T47D (cell line): ENCODE measurements at regions not wholly inside any gene's neighbourhood (a gene's known extent, or its start where the extent isn't known, plus 50 kb on each side); places are given as distances from the start of the nearest gene placed in this dataset.

Source experiments
- DNase-seq, 2 experiments: peaks; one replicate each; pipeline versions ENCODE4 v3.0.0 to v3.0.0-alpha.2; 2011 to 2012; ENCODE audit warnings: low read depth in 1 of 2, low spot score in 1 of 2
- JUND ChIP-seq: IDR thresholded peaks from 2 replicates; pipeline ENCODE4 v1.6.1; 2012; ENCODE audit warnings: low read depth
- in situ Hi-C: cut with HindIII; loops from 2 replicates; pipeline ENCODE4 v1.10.0; 2016; ENCODE audit warnings: low sequenced_read_pairs, low pct_unique_long_range_greater_than_20kb

DNA sequence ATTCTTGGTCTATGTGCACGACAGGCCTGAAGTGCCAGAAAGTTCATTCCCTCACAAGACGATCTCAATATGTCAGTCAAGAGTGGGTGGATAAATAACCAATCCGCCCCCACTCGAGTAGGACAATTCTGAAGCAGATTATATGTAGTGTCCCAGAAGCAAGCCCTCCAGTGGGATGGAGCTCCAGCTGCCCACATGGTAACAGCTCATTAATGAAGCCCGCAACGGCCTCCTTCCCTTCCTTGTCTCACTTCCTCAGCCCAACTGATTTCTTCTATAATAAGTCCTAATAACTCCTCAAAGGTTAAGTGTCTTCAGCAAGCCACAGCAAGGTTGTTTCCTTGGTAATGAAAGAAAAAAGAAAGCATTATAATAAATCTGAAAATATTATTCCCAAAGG is 82.1 kb upstream of the F13A1 start:
- no peak for DNase-seq
- TF ChIP-seq JUND = no peak
- in situ Hi-C loops = no loop called here

- in situ Hi-C loops = no loop called here
- DNase-seq = no peak
- TF ChIP-seq JUND = no peak
These were observed 84.6 kb upstream of the F13A1 start for GRCh38 chr6:6405031-6405430.

DNA sequence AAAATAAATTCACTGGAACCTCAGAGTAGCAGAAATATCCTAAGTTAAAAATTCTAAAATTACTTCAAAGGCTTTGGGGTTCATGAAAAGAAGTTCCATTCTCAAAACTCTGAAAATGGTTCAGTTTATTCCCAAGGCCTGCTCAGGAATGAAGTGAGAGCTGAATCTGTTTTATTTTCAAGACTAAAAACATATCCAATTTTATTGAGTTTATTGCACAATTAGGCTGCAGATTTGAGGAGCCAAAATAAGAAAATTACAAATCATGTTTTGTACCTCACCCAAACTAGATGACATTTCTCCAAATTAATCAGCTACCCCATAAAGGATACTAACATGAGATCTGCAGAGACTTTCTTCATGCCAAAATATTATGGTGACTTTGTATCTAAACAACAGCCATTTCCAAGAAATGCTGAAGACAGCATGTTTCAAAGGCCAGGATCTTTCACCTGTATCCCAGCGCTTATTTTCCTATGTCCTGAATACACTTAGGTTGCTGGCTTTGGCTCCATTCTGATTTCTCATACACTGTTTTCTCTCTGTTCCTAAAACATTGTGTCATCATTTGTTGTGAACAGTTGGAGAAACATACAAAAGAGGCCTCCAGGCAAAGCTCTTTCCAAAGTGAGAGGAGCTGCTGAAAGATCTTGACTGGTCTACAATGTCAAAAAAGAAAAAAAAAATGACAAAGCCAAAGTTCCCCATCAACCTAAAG is 85.7 kb upstream of the F13A1 start:
- in situ Hi-C loops = no loop called here
- TF ChIP-seq JUND = no peak
- no peak for DNase-seq

DNA sequence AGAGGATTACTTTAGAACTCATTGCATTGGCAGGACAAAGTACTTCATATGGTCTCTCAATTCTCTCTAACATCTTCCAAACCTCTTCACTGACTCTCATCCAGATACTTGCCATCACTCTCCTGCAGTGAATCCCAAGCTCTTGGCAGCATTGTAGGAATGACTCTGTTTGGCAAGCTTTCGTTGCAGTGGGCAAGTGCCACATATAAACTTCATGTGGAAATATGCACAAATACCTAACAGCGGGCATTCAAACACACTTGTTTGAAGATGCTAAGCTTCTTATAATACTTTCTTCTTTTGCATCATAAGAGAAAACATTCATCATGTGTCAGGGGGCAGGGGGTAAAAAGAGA is 86.2 kb upstream of the F13A1 start:
- TF ChIP-seq JUND = no peak
- in situ Hi-C loops = no loop called here
- no peak for DNase-seq

GRCh38 chr6:6407071-6407741 is 86.7 kb upstream of the F13A1 start:
- in situ Hi-C loops = no loop called here
- DNase-seq = no peak
- no peak for TF ChIP-seq JUND

GRCh38 chr6:6409397-6410030 is 89.1 kb upstream of the F13A1 start:
- no peak for TF ChIP-seq JUND
- DNase-seq = peak in 1 of 2 experiments; percentile 28
- in situ Hi-C loops = no loop called here

- in situ Hi-C loops = no loop called here
- DNase-seq = no peak
- no peak for TF ChIP-seq JUND
These were observed 90.7 kb upstream of the F13A1 start for GRCh38 chr6:6411115-6411514.

GRCh38 chr6:6412221-6412620 is 91.8 kb upstream of the F13A1 start:
- no peak for TF ChIP-seq JUND
- in situ Hi-C loops = no loop called here
- DNase-seq = no peak

GRCh38 chr6:6412700-6413099 is 92.2 kb upstream of the F13A1 start:
- TF ChIP-seq JUND = no peak
- no peak for DNase-seq
- in situ Hi-C loops = no loop called here

DNA sequence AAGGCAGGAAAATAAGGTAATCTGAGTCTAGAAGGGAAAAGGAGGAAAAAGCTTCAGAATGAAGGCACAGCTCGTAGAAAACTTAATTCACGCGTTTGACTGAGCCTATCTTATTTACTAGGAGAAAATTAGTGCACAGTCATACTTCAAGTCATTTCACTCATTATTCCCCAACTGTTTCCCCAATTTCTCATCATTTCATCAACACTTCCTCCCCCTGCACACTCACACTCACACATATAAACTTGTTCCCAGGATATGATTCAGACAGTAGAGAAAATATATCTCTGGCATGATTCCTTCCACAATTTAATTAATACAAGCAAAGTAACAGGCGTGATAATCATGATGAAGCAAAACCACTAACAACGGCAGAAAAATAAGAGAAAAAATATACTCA is 94.5 kb upstream of the F13A1 start:
- in situ Hi-C loops = no loop called here
- no peak for TF ChIP-seq JUND
- no peak for DNase-seq

- no peak for DNase-seq
- in situ Hi-C loops = no loop called here
- no peak for TF ChIP-seq JUND
These were observed 97.0 kb upstream of the F13A1 start for GRCh38 chr6:6417475-6417874.

- no peak for TF ChIP-seq JUND
- DNase-seq = no peak
- in situ Hi-C loops = no loop called here
These were observed 98.0 kb upstream of the F13A1 start for GRCh38 chr6:6418421-6418820.

GRCh38 chr6:6420107-6420506 is 99.6 kb upstream of the F13A1 start:
- TF ChIP-seq JUND = no peak
- in situ Hi-C loops = no loop called here
- DNase-seq = no peak
